Activated B cell treated with CpG ODN at 0.5 μM for 24 hours (primary cell): ENCODE measurements at regions not wholly inside any gene's neighbourhood (a gene's known extent, or its start where the extent isn't known, plus 50 kb on each side); places are given as distances from the start of the nearest gene placed in this dataset.

Source experiments
- ATAC-seq: fragments of 200-7000 bp; cut with Tn5 transposase; one replicate; pipeline ENCODE4 v1.10.0; 2021; ENCODE audit warnings: low read depth, mild to moderate bottlenecking, moderate library complexity
- CTCF ChIA-PET: fragments of 350-600 bp; sonication (Branson Sonifier 250); formaldehyde crosslinking; loops from one replicate; lab custom pipeline; 2021; ENCODE audit warnings: antibody characterized with exemption; lab: Charles Lee
- POLR2A ChIA-PET: fragments of 350-600 bp; sonication (Branson Sonifier 250); formaldehyde crosslinking; loops from one replicate; lab custom pipeline; 2021; ENCODE audit warnings: antibody characterized with exemption; lab: Charles Lee
- DNase-seq: peaks from one replicate; pipeline ENCODE4 v3.0.0; 2022
- H3K27ac Mint-ChIP-seq: one replicate; pipeline ENCODE4 v1.8.0; 2020; ENCODE audit warnings: mixed read lengths
- H3K27me3 Mint-ChIP-seq: one replicate; pipeline ENCODE4 v1.8.0; 2021; ENCODE audit warnings: mixed read lengths
- H3K36me3 Mint-ChIP-seq: one replicate; pipeline ENCODE4 v1.8.0; 2021; ENCODE audit warnings: low read depth, mixed read lengths
- H3K4me1 Mint-ChIP-seq: one replicate; pipeline ENCODE4 v1.8.0; 2021; ENCODE audit warnings: mixed read lengths
- H3K4me3 Mint-ChIP-seq: one replicate; pipeline ENCODE4 v1.8.0; 2020; ENCODE audit warnings: mild to moderate bottlenecking, mixed read lengths
- H3K9me3 Mint-ChIP-seq: one replicate; pipeline ENCODE4 v1.8.0; 2020; ENCODE audit warnings: mixed read lengths
- intact Hi-C: fragments of 100-400 bp; cut with micrococcal nuclease; formaldehyde crosslinking; loops from one replicate; pipeline ENCODE4 v1.15.1; 2024
- TF ChIP-seq, protein P1 (sequence below): fragments of 200-600 bp; IDR thresholded peaks from one replicate; pipeline ENCODE4 v1.8.0; 2022; ENCODE audit warnings: antibody characterized with exemption, mild to moderate bottlenecking

DNA sequence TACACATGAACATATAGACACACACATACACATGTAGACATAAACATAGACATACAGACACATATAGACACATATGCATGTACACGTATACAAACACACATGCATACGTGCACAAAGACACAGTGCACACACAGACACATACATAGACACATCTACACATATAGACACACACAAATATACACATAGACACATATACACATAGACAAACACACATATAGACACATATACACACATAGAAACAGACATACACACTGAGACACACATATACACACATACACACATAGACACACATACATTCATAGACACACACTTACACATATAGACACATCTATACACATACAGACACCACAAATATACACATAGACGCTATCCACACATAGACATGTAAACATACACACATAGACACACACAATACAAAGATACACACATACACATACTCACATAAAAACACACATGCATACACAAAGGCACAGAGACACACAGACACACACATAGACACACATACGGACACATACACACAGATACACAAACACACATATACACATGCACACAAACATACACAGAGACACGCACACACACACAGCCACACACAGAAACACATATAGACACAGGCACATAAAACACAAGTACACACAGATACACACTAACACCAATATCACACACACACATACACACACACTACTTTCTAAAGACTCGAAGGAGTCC, 254.0 kb downstream of the TSHZ3 start:
- H3K4me3 Mint-ChIP-seq: no peak overlapping the region
- no peaks in the 10 kb centered on the region for H3K27me3 Mint-ChIP-seq
- ChIA-PET POLR2A (no interaction called here), CTCF (no interaction called here)
- intact Hi-C loops: no loop called here
- ATAC-seq (no peak), DNase-seq (no peak)
- no peaks in the 10 kb centered on the region for H3K36me3 Mint-ChIP-seq
- H3K27ac Mint-ChIP-seq: no peak overlapping the region
- H3K9me3 Mint-ChIP-seq: peaks cover 4% of the 10 kb centered on the region
- no peaks in the 10 kb centered on the region for H3K4me1 Mint-ChIP-seq
- TF ChIP-seq, protein P1, sequence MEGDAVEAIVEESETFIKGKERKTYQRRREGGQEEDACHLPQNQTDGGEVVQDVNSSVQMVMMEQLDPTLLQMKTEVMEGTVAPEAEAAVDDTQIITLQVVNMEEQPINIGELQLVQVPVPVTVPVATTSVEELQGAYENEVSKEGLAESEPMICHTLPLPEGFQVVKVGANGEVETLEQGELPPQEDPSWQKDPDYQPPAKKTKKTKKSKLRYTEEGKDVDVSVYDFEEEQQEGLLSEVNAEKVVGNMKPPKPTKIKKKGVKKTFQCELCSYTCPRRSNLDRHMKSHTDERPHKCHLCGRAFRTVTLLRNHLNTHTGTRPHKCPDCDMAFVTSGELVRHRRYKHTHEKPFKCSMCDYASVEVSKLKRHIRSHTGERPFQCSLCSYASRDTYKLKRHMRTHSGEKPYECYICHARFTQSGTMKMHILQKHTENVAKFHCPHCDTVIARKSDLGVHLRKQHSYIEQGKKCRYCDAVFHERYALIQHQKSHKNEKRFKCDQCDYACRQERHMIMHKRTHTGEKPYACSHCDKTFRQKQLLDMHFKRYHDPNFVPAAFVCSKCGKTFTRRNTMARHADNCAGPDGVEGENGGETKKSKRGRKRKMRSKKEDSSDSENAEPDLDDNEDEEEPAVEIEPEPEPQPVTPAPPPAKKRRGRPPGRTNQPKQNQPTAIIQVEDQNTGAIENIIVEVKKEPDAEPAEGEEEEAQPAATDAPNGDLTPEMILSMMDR: no peak

DNA sequence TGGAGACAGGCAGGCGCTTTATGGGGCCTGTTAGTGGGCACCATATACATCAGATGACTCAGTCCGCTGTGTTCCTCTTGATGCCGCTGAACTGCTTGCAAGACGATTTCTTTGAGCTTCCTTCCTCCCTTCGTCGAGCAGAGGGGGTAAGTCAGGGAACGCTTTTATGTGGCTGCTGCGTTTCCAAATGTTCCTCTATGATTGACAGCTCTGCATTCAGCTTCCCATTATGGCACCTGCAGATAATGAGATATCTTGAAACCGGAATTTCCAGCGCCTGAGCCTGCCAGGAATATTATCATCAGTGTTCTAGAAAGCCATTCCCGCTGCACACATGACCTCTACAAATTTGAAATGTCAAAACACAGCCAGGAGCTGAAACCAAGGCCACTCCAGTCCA, 257.0 kb downstream of the TSHZ3 start:
- Mint-ChIP-seq H3K27me3 (no peaks in the 10 kb centered on the region), H3K27ac (no peak overlapping the region), H3K4me3 (no peak overlapping the region), H3K4me1 (no peaks in the 10 kb centered on the region), H3K9me3 (peaks cover 4% of the 10 kb centered on the region), H3K36me3 (no peaks in the 10 kb centered on the region)
- no peak for ATAC-seq
- no peak for DNase-seq
- CTCF ChIA-PET: no interaction called here
- intact Hi-C loops: no loop called here
- TF ChIP-seq, protein P1: no peak
- POLR2A ChIA-PET: no interaction called here

DNA sequence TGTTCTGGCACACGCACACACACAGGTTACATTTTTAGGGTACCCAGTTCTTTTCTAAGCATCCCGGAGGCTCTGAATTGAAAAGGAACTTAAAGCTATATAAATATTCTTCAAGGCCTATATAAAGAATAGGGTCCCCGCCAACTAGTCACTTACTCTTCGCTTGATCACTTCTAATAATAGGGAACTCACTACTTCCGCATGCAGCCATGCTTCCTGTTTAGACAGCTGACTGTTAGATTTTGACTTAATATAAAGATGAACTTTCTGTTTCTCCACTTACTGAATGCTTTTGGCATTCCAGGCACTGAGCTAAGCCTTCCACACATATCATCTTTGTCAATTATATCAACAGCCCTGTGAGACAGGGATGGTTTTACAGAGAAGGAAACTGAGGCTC, 259.6 kb downstream of the TSHZ3 start:
- CTCF ChIA-PET: no interaction called here
- Mint-ChIP-seq H3K36me3 (no peaks in the 10 kb centered on the region), H3K4me1 (no peaks in the 10 kb centered on the region), H3K4me3 (no peak overlapping the region), H3K27ac (no peak overlapping the region), H3K27me3 (no peaks in the 10 kb centered on the region), H3K9me3 (peaks cover 2% of the 10 kb centered on the region)
- POLR2A ChIA-PET: no interaction called here
- no peak for ATAC-seq
- intact Hi-C loops: no loop called here
- no peak for DNase-seq
- TF ChIP-seq, protein P1: no peak

DNA sequence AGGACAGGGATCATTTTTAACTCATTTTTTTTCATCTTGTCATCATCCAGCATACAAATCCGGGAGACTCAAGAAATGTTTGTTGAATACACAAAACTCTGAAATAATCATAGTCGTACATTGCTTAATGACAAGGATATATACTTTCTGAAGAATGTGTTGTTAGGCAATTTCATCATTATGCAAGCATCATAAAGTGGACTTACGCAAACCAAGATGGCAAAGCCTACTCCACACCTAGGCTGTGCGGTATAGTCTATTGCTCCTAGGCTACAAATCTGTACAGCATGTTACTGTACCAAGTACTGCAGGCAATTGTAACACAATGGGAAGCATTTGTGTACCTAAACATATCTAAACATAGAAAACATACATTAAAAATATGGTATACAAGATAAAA, 264.1 kb downstream of the TSHZ3 start:
- H3K27me3 Mint-ChIP-seq: no peaks in the 10 kb centered on the region
- POLR2A ChIA-PET: no interaction called here
- no peak for DNase-seq
- intact Hi-C loops: no loop called here
- no peak for ATAC-seq
- H3K9me3 Mint-ChIP-seq: peaks cover 6% of the 10 kb centered on the region
- CTCF ChIA-PET: no interaction called here
- TF ChIP-seq, protein P1: no peak
- H3K36me3 Mint-ChIP-seq: no peaks in the 10 kb centered on the region
- no peak overlapping the region for H3K4me3 Mint-ChIP-seq
- H3K27ac Mint-ChIP-seq: no peak overlapping the region
- no peaks in the 10 kb centered on the region for H3K4me1 Mint-ChIP-seq

DNA sequence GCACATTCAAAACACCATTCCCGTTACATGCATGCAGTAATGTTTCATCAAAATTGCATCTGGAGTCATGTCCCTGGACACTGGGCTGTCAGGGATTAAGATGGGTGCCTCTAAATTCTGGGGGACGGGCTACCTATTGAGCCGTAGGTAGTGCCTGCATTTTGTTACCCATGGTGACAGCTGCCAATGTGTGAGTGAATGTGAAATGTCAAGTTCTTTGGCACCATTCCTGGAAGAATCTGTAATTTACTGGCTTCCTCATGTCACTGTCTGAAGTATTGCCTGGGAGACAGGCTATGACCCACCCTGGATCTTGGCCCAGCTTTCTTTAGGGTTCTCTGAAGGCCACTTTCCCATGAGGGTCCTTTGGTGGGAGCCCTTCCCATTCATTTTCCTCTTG, 266.1 kb downstream of the TSHZ3 start:
- ATAC-seq (no peak), DNase-seq (no peak)
- POLR2A ChIA-PET: no interaction called here
- Mint-ChIP-seq H3K36me3 (no peaks in the 10 kb centered on the region), H3K9me3 (peaks cover 6% of the 10 kb centered on the region), H3K4me3 (no peak overlapping the region), H3K27ac (no peak overlapping the region), H3K27me3 (no peaks in the 10 kb centered on the region), H3K4me1 (no peaks in the 10 kb centered on the region)
- CTCF ChIA-PET: no interaction called here
- TF ChIP-seq, protein P1: no peak
- intact Hi-C loops: no loop called here
